Endothelial cell of umbilical vein (primary cell): ENCODE measurements at regions not wholly inside any gene's neighbourhood (a gene's known extent, or its start where the extent isn't known, plus 50 kb on each side); places are given as distances from the start of the nearest gene placed in this dataset.

Experiments used
- BruUV-seq: library from RNA; stranded (reverse); fragments of 400-500 nt; replicated peaks from 2 replicates; lab custom pipeline; 2021; lab: Mats Ljungman, UMichigan
- CTCF ChIA-PET: fragments of 300-600, 350-600 bp; sonication (Branson Sonifier 250); formaldehyde crosslinking; loops from one replicate; lab custom pipeline; 2021; ENCODE audit warnings: antibody characterized with exemption, inconsistent platforms; lab: Charles Lee
- POLR2A ChIA-PET: fragments of 300-600, 350-600 bp; sonication (Branson Sonifier 250); formaldehyde crosslinking; loops from one replicate; lab custom pipeline; 2021; ENCODE audit warnings: antibody characterized with exemption, inconsistent platforms; lab: Charles Lee
- DNase-seq: peaks from one replicate; pipeline ENCODE4 v3.0.0-alpha.2; 2011; ENCODE audit warnings: low read depth, low spot score
- FAIRE-seq: peaks from 2 replicates; lab custom pipeline; 2011; peaks lifted over from hg19 to GRCh38; lab: Jason Lieb, UNC
- H2AFZ ChIP-seq: 2 replicates; pipeline ENCODE4 v1.6.0; 2012; ENCODE audit warnings: low read depth, low read length, control low read depth, inconsistent platforms
- H3K27ac ChIP-seq: 2 replicates; pipeline ENCODE4 v1.5.1; 2011; ENCODE audit warnings: low read depth, mild to moderate bottlenecking, control low read depth, low read length, moderate library complexity; ENCODE audit not compliant: insufficient read depth
- H3K27me3 ChIP-seq, 2 experiments: 2 replicates each; pipeline versions ENCODE4 v1.6.0 to v1.6.1; 2011; ENCODE audit warnings: low read length in 2 of 2, mixed read lengths in 1 of 2; ENCODE audit not compliant: control insufficient read depth in 2 of 2, insufficient read depth in 2 of 2
- H3K36me3 ChIP-seq, 2 experiments: 2 replicates in 1 of 2; 3 replicates in 1 of 2; pipeline ENCODE4 v1.5.1; 2011; ENCODE audit warnings: low read length in 2 of 2, mild to moderate bottlenecking in 1 of 2, moderate library complexity in 1 of 2; ENCODE audit not compliant: control insufficient read depth in 2 of 2, insufficient read depth in 2 of 2; ENCODE audit errors: extremely low read depth in 1 of 2
- H3K4me1 ChIP-seq: 3 replicates; pipeline ENCODE4 v1.5.1; 2011; ENCODE audit warnings: mild to moderate bottlenecking, low read length; ENCODE audit not compliant: control insufficient read depth, insufficient read depth; ENCODE audit errors: extremely low read depth
- H3K4me2 ChIP-seq: 2 replicates; pipeline ENCODE4 v1.6.1; 2011; ENCODE audit warnings: low read length, control low read depth, mixed read lengths; ENCODE audit not compliant: insufficient read depth
- H3K4me3 ChIP-seq, 3 experiments: fragments of 200-600 bp in 1 of 3; sonication (generic), shearing (Covaris generic) in 1 of 3; replicated peaks in 1 of 3; 2 replicates each; pipeline ENCODE4 v1.5.1; 2011 to 2016; ENCODE audit warnings: control low read depth in 3 of 3, low read length in 3 of 3, mild to moderate bottlenecking in 2 of 3, inconsistent platforms in 1 of 3, low read depth in 1 of 3, moderate library complexity in 1 of 3; ENCODE audit not compliant: insufficient read depth in 1 of 3
- H3K79me2 ChIP-seq: 2 replicates; pipeline ENCODE4 v1.6.0; 2012; ENCODE audit warnings: low read length, inconsistent platforms; ENCODE audit not compliant: control insufficient read depth, insufficient read depth
- H3K9ac ChIP-seq: replicated peaks from 2 replicates; pipeline ENCODE3; 2011; ENCODE audit warnings: low read length, control low read depth; ENCODE audit not compliant: insufficient read depth; ENCODE audit errors: extremely low read depth
- H3K9me1 ChIP-seq: replicated peaks from 3 replicates; pipeline ENCODE4 v1.6.0; 2011; ENCODE audit warnings: mild to moderate bottlenecking, low read length; ENCODE audit not compliant: control insufficient read depth, insufficient read depth; ENCODE audit errors: extremely low read depth
- H3K9me3 ChIP-seq: replicated peaks from 2 replicates; pipeline ENCODE4 v1.5.1; 2012; ENCODE audit warnings: low read length, inconsistent platforms; ENCODE audit not compliant: control insufficient read depth, insufficient read depth
- H4K20me1 ChIP-seq: replicated peaks from 2 replicates; pipeline ENCODE3; 2011; ENCODE audit warnings: mild to moderate bottlenecking, low read length; ENCODE audit not compliant: control insufficient read depth, insufficient read depth; ENCODE audit errors: extremely low read depth
- EZH2 ChIP-seq: IDR thresholded peaks from 2 replicates; pipeline ENCODE4 v1.6.1; 2012; ENCODE audit warnings: borderline replicate concordance, low read depth, mild to moderate bottlenecking, moderate library complexity, low read length, inconsistent platforms; ENCODE audit not compliant: severe bottlenecking
- FOS ChIP-seq: IDR thresholded peaks from 2 replicates; pipeline ENCODE4 v1.6.1; 2011; ENCODE audit warnings: mild to moderate bottlenecking, low read length, moderate library complexity, borderline replicate concordance; ENCODE audit not compliant: insufficient read depth
- JUN ChIP-seq: IDR thresholded peaks from 2 replicates; pipeline ENCODE4 v1.6.1; 2011; ENCODE audit warnings: borderline replicate concordance, low read depth; ENCODE audit not compliant: insufficient read length, insufficient read depth
- MAX ChIP-seq: IDR thresholded peaks from 2 replicates; pipeline ENCODE4 v1.6.1; 2011; ENCODE audit not compliant: insufficient read depth, insufficient read length
- MYC ChIP-seq: IDR thresholded peaks from one replicate; pipeline ENCODE4 v1.6.1; 2011; ENCODE audit warnings: mild to moderate bottlenecking, low read depth, low read length
- POLR2AphosphoS5 ChIP-seq: IDR thresholded peaks from 2 replicates; pipeline ENCODE4 v1.6.1; 2012; ENCODE audit warnings: low read depth, mild to moderate bottlenecking, control low read depth, low read length, moderate library complexity; ENCODE audit not compliant: insufficient read depth
- dilution Hi-C: fragments of 300-500 bp; cut with MboI; formaldehyde crosslinking; loops from one replicate; pipeline ENCODE4 v1.15.0; 2019; ENCODE audit warnings: low sequenced_read_pairs; ENCODE audit not compliant: extremely low pct_ligation_motif_present
- intact Hi-C: fragments of 100-400 bp; cut with micrococcal nuclease; formaldehyde crosslinking; loops from one replicate; pipeline ENCODE4 v1.10.0; 2022
- TF ChIP-seq, protein P1 (sequence below), 2 donors: IDR thresholded peaks; 1 replicate in 1 of 2; 2 replicates in 1 of 2; pipeline ENCODE4 v1.5.1; 2011; ENCODE audit warnings: low read length in 2 of 2, mild to moderate bottlenecking in 2 of 2, moderate library complexity in 2 of 2, control low read depth in 1 of 2, inconsistent platforms in 1 of 2, low read depth in 1 of 2; ENCODE audit not compliant: insufficient read depth in 1 of 2; ENCODE audit errors: extremely low read depth in 1 of 2

GRCh38 chr19:29271341-29271740 is 58.4 kb upstream of the UQCRFS1 start:
- no TSS peak for BruUV-seq
- TF ChIP-seq JUN, result no peak
- TF ChIP-seq POLR2AphosphoS5, result no peak
- TF ChIP-seq FOS, result no peak
- TF ChIP-seq MYC, result no peak
- TF ChIP-seq, protein P1, sequence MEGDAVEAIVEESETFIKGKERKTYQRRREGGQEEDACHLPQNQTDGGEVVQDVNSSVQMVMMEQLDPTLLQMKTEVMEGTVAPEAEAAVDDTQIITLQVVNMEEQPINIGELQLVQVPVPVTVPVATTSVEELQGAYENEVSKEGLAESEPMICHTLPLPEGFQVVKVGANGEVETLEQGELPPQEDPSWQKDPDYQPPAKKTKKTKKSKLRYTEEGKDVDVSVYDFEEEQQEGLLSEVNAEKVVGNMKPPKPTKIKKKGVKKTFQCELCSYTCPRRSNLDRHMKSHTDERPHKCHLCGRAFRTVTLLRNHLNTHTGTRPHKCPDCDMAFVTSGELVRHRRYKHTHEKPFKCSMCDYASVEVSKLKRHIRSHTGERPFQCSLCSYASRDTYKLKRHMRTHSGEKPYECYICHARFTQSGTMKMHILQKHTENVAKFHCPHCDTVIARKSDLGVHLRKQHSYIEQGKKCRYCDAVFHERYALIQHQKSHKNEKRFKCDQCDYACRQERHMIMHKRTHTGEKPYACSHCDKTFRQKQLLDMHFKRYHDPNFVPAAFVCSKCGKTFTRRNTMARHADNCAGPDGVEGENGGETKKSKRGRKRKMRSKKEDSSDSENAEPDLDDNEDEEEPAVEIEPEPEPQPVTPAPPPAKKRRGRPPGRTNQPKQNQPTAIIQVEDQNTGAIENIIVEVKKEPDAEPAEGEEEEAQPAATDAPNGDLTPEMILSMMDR (IDR thresholded peaks at IDR 0.05; ENCODE audit: extremely low read depth in 1 of 2, insufficient read depth in 1 of 2, low read depth in 1 of 2, low read length in 2 of 2), result no peak
- TF ChIP-seq MAX, result no peak
- no peak for TF ChIP-seq EZH2

More at GRCh38 chr19:29271341-29271740, 58.4 kb upstream of the UQCRFS1 start:
- no peak overlapping the region for H3K27ac ChIP-seq
- CTCF ChIA-PET, result no interaction called here
- no peak for DNase-seq
- H3K9me3 ChIP-seq, result peaks cover 4% of the 10 kb centered on the region
- POLR2A ChIA-PET, result no interaction called here
- no peak overlapping the region for H3K9ac ChIP-seq
- dilution Hi-C loops, result no loop called here
- intact Hi-C loops, result no loop called here
- no peak overlapping the region for H2AFZ ChIP-seq
- no peaks in the 10 kb centered on the region for H3K9me1 ChIP-seq
- H3K4me1 ChIP-seq, result no peaks in the 10 kb centered on the region
- no peak overlapping the region for H3K4me3 ChIP-seq
- no peak overlapping the region for H3K4me2 ChIP-seq
- no peak for FAIRE-seq
- no peaks in the 10 kb centered on the region for H4K20me1 ChIP-seq
- H3K27me3 ChIP-seq, result no peaks in the 10 kb centered on the region
- no peaks in the 10 kb centered on the region for H3K36me3 ChIP-seq
- no peaks in the 10 kb centered on the region for H3K79me2 ChIP-seq
